ENCODE measurements at regions not wholly inside any gene's neighbourhood (a gene's known extent, or its start where the extent isn't known, plus 50 kb on each side); places are given as distances from the start of the nearest gene placed in this dataset.

- ChIA-PET CTCF (no interaction called here), POLR2A (no interaction called here)
- H3K9me3 Mint-ChIP-seq (ENCODE audit: insufficient read depth) = no peaks in the 10 kb centered on the region
- H3K4me1 Mint-ChIP-seq = no peaks in the 10 kb centered on the region
- no peaks in the 10 kb centered on the region for H4K20me1 ChIP-seq (ENCODE audit: control insufficient read depth, insufficient read depth, low read length, poor library complexity, severe bottlenecking)
- H3K9ac ChIP-seq (ENCODE audit: low read length) = no peak overlapping the region
- no peak for ATAC-seq (ENCODE audit: low read depth)
- no peak overlapping the region for H3K4me3 ChIP-seq (ENCODE audit: control extremely low read depth in 1 of 5, extremely low read depth in 1 of 5, insufficient read depth in 1 of 5, low read depth in 2 of 5, low read length in 4 of 5)
- H3K27me3 Mint-ChIP-seq = peaks cover 12% of the 10 kb centered on the region
- H3K4me1 ChIP-seq (ENCODE audit: control insufficient read depth in 2 of 2, insufficient read depth in 2 of 2, low read length in 2 of 2) = no peaks in the 10 kb centered on the region
- no peaks in the 10 kb centered on the region for H3K9me3 ChIP-seq (ENCODE audit: control extremely low read depth in 1 of 3, control insufficient read depth in 2 of 3, insufficient read depth in 1 of 3, low read length in 2 of 3)
- no peak for DNase-seq
- no peak overlapping the region for H3K27ac ChIP-seq (ENCODE audit: low read length in 2 of 2)
- no peak overlapping the region for H3K4me3 Mint-ChIP-seq
- intact Hi-C loops (cut with micrococcal nuclease) = no loop called here
- H3K27ac Mint-ChIP-seq = no peak overlapping the region
- 40% methylated on average over 1 of the region's 5 CpGs for WGBS (ENCODE audit: insufficient coverage)
- no peaks in the 10 kb centered on the region for H3K79me2 ChIP-seq (ENCODE audit: control insufficient read depth, insufficient read depth, low read length)
- TF ChIP-seq EZH2 (IDR thresholded peaks at IDR 0.05; ENCODE audit: borderline replicate concordance, insufficient read depth, low read depth, low read length, poor library complexity, severe bottlenecking) (no peak), CTCF (IDR thresholded peaks at IDR 0.05) (no peak)
- H3K4me2 ChIP-seq (replicated peaks; ENCODE audit: low read depth, low read length, poor library complexity, severe bottlenecking) = no peak overlapping the region
- H3K36me3 ChIP-seq (replicated peaks in 1 of 2; ENCODE audit: control extremely low read depth in 1 of 2, control insufficient read depth in 1 of 2, extremely low read depth in 1 of 2, insufficient read depth in 2 of 2, low read length in 1 of 2) = no peaks in the 10 kb centered on the region
- H2AFZ ChIP-seq (ENCODE audit: insufficient read depth, low read depth, low read length, poor library complexity, severe bottlenecking) = no peak overlapping the region
- no peaks in the 10 kb centered on the region for H3K27me3 ChIP-seq (replicated peaks in 1 of 4; ENCODE audit: control extremely low read depth in 1 of 4, control insufficient read depth in 3 of 4, insufficient read depth in 4 of 4, low read length in 3 of 4)
These were observed 410.8 kb upstream of the FANCL start for GRCh38 chr2:58651930-58652329.

GRCh38 chr2:58650781-58651180 is 409.7 kb upstream of the FANCL start:
- ATAC-seq (ENCODE audit: low read depth) (no peak), DNase-seq (no peak)
- TF ChIP-seq CTCF (IDR thresholded peaks at IDR 0.05) (no peak), EZH2 (IDR thresholded peaks at IDR 0.05; ENCODE audit: borderline replicate concordance, insufficient read depth, low read depth, low read length, poor library complexity, severe bottlenecking) (no peak)
- Histone ChIP-seq H4K20me1 (ENCODE audit: control insufficient read depth, insufficient read depth, low read length, poor library complexity, severe bottlenecking) (no peaks in the 10 kb centered on the region), H3K4me2 (replicated peaks; ENCODE audit: low read depth, low read length, poor library complexity, severe bottlenecking) (no peak overlapping the region), H3K27ac (ENCODE audit: low read length in 2 of 2) (no peak overlapping the region), H2AFZ (ENCODE audit: insufficient read depth, low read depth, low read length, poor library complexity, severe bottlenecking) (no peak overlapping the region), H3K79me2 (ENCODE audit: control insufficient read depth, insufficient read depth, low read length) (no peaks in the 10 kb centered on the region), H3K4me3 (ENCODE audit: control extremely low read depth in 1 of 5, extremely low read depth in 1 of 5, insufficient read depth in 1 of 5, low read depth in 2 of 5, low read length in 4 of 5) (no peak overlapping the region), H3K36me3 (replicated peaks in 1 of 2; ENCODE audit: control extremely low read depth in 1 of 2, control insufficient read depth in 1 of 2, extremely low read depth in 1 of 2, insufficient read depth in 2 of 2, low read length in 1 of 2) (no peaks in the 10 kb centered on the region), H3K9ac (ENCODE audit: low read length) (no peak overlapping the region), H3K4me1 (ENCODE audit: control insufficient read depth in 2 of 2, insufficient read depth in 2 of 2, low read length in 2 of 2) (no peaks in the 10 kb centered on the region), H3K27me3 (replicated peaks in 1 of 4; ENCODE audit: control extremely low read depth in 1 of 4, control insufficient read depth in 3 of 4, insufficient read depth in 4 of 4, low read length in 3 of 4) (no peaks in the 10 kb centered on the region), H3K9me3 (ENCODE audit: control extremely low read depth in 1 of 3, control insufficient read depth in 2 of 3, insufficient read depth in 1 of 3, low read length in 2 of 3) (no peaks in the 10 kb centered on the region)
- intact Hi-C loops (cut with micrococcal nuclease) = no loop called here
- peaks cover under 1% of the 10 kb centered on the region for H3K4me1 Mint-ChIP-seq
- peaks cover 8% of the 10 kb centered on the region for H3K27me3 Mint-ChIP-seq
- no peak overlapping the region for H3K27ac Mint-ChIP-seq
- WGBS (ENCODE audit: insufficient coverage) = no CpG with 5 or more reads among the region's 3 CpGs
- no peaks in the 10 kb centered on the region for H3K9me3 Mint-ChIP-seq (ENCODE audit: insufficient read depth)
- no peak overlapping the region for H3K4me3 Mint-ChIP-seq
- CTCF ChIA-PET = no interaction called here
- POLR2A ChIA-PET = no interaction called here
